ENCODE measurements at regions not wholly inside any gene's neighbourhood (a gene's known extent, or its start where the extent isn't known, plus 50 kb on each side); places are given as distances from the start of the nearest gene placed in this dataset.

DNA sequence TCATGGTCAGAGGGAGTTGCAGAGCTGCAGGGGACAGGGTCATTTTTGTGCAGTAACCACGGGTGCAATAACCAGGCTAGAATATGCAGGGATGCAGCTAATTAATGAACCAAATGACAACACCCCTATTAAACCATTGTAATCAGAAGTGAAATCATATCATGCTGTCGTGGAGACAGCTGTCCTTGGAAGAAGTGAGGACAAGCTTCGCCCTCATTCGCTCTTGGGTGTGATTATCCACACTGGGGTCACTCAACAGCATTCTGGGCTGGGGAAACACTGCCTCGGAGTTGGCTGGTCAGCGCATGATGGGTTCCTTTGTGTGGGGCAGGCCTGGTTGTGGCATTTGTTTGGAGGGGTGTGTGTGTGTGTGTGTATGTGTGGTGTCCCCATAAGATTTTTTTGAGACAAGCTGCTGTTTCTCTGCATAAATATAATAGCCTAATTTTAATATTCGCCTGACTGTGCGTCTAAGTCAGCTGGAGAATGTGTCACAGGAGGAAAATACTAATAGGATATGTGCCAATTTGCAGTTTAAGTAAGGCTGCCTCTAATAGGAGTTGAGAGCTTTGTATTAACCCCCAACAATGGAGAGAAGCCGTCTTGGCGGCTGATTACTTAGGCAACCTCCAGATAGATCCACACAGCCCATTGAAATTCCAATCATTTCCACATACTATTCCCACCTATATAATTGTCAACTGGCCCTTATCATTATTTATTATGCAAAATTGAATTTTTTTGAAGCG, 149.4 kb downstream of the DNAJB6 start:
- H3K27me3 ChIP-seq (ENCODE audit: control insufficient read depth in 1 of 2, insufficient read depth in 2 of 2, low read length in 2 of 2), result peaks cover 0 to 2% of the 10 kb centered on the region in 2 experiments
- no peak overlapping the region for H3K27ac ChIP-seq (ENCODE audit: low read depth in 1 of 2, low read length in 2 of 2)
- TF ChIP-seq, protein P1, sequence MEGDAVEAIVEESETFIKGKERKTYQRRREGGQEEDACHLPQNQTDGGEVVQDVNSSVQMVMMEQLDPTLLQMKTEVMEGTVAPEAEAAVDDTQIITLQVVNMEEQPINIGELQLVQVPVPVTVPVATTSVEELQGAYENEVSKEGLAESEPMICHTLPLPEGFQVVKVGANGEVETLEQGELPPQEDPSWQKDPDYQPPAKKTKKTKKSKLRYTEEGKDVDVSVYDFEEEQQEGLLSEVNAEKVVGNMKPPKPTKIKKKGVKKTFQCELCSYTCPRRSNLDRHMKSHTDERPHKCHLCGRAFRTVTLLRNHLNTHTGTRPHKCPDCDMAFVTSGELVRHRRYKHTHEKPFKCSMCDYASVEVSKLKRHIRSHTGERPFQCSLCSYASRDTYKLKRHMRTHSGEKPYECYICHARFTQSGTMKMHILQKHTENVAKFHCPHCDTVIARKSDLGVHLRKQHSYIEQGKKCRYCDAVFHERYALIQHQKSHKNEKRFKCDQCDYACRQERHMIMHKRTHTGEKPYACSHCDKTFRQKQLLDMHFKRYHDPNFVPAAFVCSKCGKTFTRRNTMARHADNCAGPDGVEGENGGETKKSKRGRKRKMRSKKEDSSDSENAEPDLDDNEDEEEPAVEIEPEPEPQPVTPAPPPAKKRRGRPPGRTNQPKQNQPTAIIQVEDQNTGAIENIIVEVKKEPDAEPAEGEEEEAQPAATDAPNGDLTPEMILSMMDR (IDR thresholded peaks at IDR 0.05), result no peak
- no peaks in the 10 kb centered on the region for H3K36me3 Mint-ChIP-seq (ENCODE audit: low read depth)
- no peak for DNase-seq
- ATAC-seq (ENCODE audit: poor library complexity), result no peak
- H3K4me3 Mint-ChIP-seq, result no peak overlapping the region
- ChIA-PET POLR2A (interaction anchor here (0.7 to 1.2 kb wide), 3 partner anchors 9 to 15 kb away, joined by 3 to 4 read pairs (median 3); no protein-coding TSS in a partner anchor), CTCF (no interaction called here)
- H3K4me3 ChIP-seq (ENCODE audit: low read length), result no peak overlapping the region
- peaks cover 0 to 2% of the 10 kb centered on the region in 2 experiments for H3K9me3 ChIP-seq (ENCODE audit: control insufficient read depth in 1 of 2, insufficient read depth in 1 of 2, low read length in 2 of 2)
- intact Hi-C loops (cut with DNase I, micrococcal nuclease), result loop anchor here in 1 of 2 experiments (10.0 kb wide), 1 partner anchor 51 kb away; no protein-coding TSS in a partner anchor
- no peaks in the 10 kb centered on the region for H3K36me3 ChIP-seq (ENCODE audit: insufficient read depth, low read length)
- H3K27me3 Mint-ChIP-seq, result no peaks in the 10 kb centered on the region
- H3K4me1 ChIP-seq (ENCODE audit: insufficient read depth, low read length), result peaks cover 45% of the 10 kb centered on the region
- no peak overlapping the region for H3K27ac Mint-ChIP-seq
- H3K9me3 Mint-ChIP-seq, result peaks cover 2% of the 10 kb centered on the region
- peaks cover 26% of the 10 kb centered on the region for H3K4me1 Mint-ChIP-seq (ENCODE audit: low read depth)

DNA sequence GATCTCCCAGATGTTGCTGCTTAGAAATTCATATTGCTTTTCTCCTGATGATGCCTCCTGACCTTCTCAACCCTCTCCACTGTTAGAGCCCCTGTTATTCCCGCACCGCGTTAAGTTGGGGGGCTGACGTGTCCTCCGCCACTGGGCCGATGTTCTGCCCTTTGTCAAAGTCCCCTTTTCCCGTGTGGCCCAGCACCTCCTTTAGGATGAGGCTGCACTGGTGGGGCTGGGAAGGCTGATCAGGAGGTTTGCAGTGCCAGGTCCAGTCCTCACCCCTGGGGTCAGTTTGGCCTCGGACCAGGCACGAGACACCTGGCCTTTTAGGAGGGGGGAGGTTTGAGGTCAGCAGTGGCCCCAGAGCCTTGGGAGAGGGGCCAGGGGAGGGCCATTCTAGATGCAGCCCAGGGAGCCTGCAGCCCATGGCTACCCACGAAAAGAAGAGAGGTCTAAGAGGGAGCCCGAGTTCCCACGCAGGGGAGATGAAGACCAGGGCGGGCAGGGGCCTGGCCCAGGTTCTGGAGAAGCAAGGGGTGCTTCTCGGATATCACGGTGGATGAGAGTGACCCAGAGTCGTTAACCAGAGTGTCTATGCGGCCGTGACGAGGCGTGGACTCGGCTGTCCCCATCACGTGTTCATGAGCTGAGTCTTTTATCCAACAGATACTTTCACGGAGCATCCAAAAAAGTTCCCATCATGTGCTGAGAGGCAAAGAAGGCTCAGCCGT, 150.4 kb downstream of the DNAJB6 start:
- ChIA-PET CTCF (no interaction called here), POLR2A (no interaction called here)
- Histone ChIP-seq H3K4me1 (ENCODE audit: insufficient read depth, low read length) (peaks cover 45% of the 10 kb centered on the region), H3K27me3 (ENCODE audit: control insufficient read depth in 1 of 2, insufficient read depth in 2 of 2, low read length in 2 of 2) (peaks cover 0 to 2% of the 10 kb centered on the region in 2 experiments), H3K9me3 (ENCODE audit: control insufficient read depth in 1 of 2, insufficient read depth in 1 of 2, low read length in 2 of 2) (peaks cover 0 to 6% of the 10 kb centered on the region in 2 experiments), H3K4me3 (ENCODE audit: low read length) (no peak overlapping the region), H3K27ac (ENCODE audit: low read depth in 1 of 2, low read length in 2 of 2) (no peak overlapping the region), H3K36me3 (ENCODE audit: insufficient read depth, low read length) (no peaks in the 10 kb centered on the region)
- no peaks in the 10 kb centered on the region for H3K27me3 Mint-ChIP-seq
- peaks cover 29% of the 10 kb centered on the region for H3K4me1 Mint-ChIP-seq (ENCODE audit: low read depth)
- intact Hi-C loops (cut with DNase I, micrococcal nuclease), result loop anchor here in 1 of 2 experiments (10.0 kb wide), 1 partner anchor 52 kb away; no protein-coding TSS in a partner anchor
- H3K36me3 Mint-ChIP-seq (ENCODE audit: low read depth), result no peaks in the 10 kb centered on the region
- no peak for ATAC-seq (ENCODE audit: poor library complexity)
- H3K4me3 Mint-ChIP-seq, result no peak overlapping the region
- peak in 1 of 14 experiments; percentile 2 for DNase-seq
- TF ChIP-seq, protein P1 (IDR thresholded peaks at IDR 0.05), result no peak
- no peak overlapping the region for H3K27ac Mint-ChIP-seq
- peaks cover 3% of the 10 kb centered on the region for H3K9me3 Mint-ChIP-seq

DNA sequence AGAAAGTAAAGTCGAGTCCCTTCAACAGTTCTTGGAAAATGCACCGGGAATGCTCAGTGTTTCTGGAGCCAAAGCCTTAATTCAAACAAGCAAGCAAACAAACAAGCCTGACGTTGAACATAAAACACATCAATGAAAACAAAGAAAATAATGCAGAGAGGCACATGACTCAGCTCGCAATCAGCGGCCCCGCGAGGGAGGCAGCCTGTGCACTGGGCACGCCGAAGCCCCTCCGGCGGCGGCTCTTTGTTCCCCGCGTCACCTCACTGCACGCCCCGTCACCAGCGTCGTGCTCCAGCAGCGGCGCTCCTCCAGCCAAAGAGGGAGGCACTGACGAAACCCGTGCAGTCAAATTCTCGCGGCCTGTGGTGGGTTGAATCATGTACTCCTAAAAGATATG, 151.5 kb downstream of the DNAJB6 start:
- Mint-ChIP-seq H3K4me1 (ENCODE audit: low read depth) (peaks cover 37% of the 10 kb centered on the region), H3K27me3 (no peaks in the 10 kb centered on the region), H3K4me3 (no peak overlapping the region), H3K27ac (no peak overlapping the region), H3K9me3 (peaks cover 3% of the 10 kb centered on the region), H3K36me3 (ENCODE audit: low read depth) (no peaks in the 10 kb centered on the region)
- DNase-seq (peak in 2 of 14 experiments; percentile 1 to 31), ATAC-seq (ENCODE audit: poor library complexity) (no peak)
- Histone ChIP-seq H3K9me3 (ENCODE audit: control insufficient read depth in 1 of 2, insufficient read depth in 1 of 2, low read length in 2 of 2) (peaks cover 0 to 6% of the 10 kb centered on the region in 2 experiments), H3K4me1 (ENCODE audit: insufficient read depth, low read length) (peaks cover 45% of the 10 kb centered on the region), H3K27ac (ENCODE audit: low read depth in 1 of 2, low read length in 2 of 2) (no peak overlapping the region), H3K27me3 (ENCODE audit: control insufficient read depth in 1 of 2, insufficient read depth in 2 of 2, low read length in 2 of 2) (peaks cover 0 to 2% of the 10 kb centered on the region in 2 experiments), H3K36me3 (ENCODE audit: insufficient read depth, low read length) (no peaks in the 10 kb centered on the region), H3K4me3 (ENCODE audit: low read length) (no peak overlapping the region)
- POLR2A ChIA-PET, result no interaction called here
- TF ChIP-seq, protein P1 (IDR thresholded peaks at IDR 0.05), result no peak
- CTCF ChIA-PET, result no interaction called here
- intact Hi-C loops (cut with DNase I, micrococcal nuclease), result loop anchor here in 1 of 2 experiments (10.0 kb wide), 1 partner anchor 53 kb away; no protein-coding TSS in a partner anchor
